ENCODE measurements at regions not wholly inside any gene's neighbourhood (a gene's known extent, or its start where the extent isn't known, plus 50 kb on each side); places are given as distances from the start of the nearest gene placed in this dataset.

DNA sequence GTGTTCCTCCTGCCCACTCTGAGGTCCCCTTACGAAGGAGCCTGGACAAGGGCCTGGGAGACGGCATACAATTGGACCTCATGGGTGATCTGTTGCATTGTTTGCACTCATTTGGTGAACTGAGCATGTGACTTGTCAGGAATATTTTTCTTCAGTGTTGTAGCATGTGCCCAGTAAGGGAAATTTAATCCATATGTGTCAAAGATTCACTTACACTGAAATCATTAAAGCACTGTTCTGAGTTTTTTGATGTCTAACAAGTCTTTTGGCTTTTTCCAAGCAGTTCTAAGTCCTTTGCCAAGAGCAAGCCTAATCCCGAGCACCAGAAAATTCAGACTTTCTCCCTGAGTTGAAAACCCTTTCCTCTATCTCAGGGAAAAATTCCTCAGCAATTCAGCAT lies 61.6 kb upstream of the RPS23 start:
- no peak for TF ChIP-seq POLR2A (IDR thresholded peaks at IDR 0.05)
- TF ChIP-seq CTCF (IDR thresholded peaks at IDR 0.05) = no peak

Data from uterus (tissue), 2 donors.